ENCODE measurements at regions not wholly inside any gene's neighbourhood (a gene's known extent, or its start where the extent isn't known, plus 50 kb on each side); places are given as distances from the start of the nearest gene placed in this dataset.

- TF ChIP-seq CTCF (IDR thresholded peaks at IDR 0.05) (no peak), POLR2A (IDR thresholded peaks at IDR 0.05) (no peak)
Observed at GRCh38 chr6:43963877-43964658, 163.2 kb downstream of the MRPL14 start.
